ENCODE measurements at regions not wholly inside any gene's neighbourhood (a gene's known extent, or its start where the extent isn't known, plus 50 kb on each side); places are given as distances from the start of the nearest gene placed in this dataset.
"Not testable (repeated sequence)": the region's sequence is repeated elsewhere in the genome, so short reads cannot be mapped to it uniquely, and the experiment has no call there.

GRCh38 chr3:5580826-5581225, 393.3 kb downstream of the EDEM1 start:
- Histone ChIP-seq H3K9me3 (no peaks in the 10 kb centered on the region), H3K4me3 (no peak overlapping the region), H3K4me1 (no peaks in the 10 kb centered on the region), H3K36me3 (no peaks in the 10 kb centered on the region), H3K27ac (no peak overlapping the region), H3K27me3 (no peaks in the 10 kb centered on the region)
- TF ChIP-seq CTCF (IDR thresholded peaks at IDR 0.05), result no peak
- TF ChIP-seq POLR2A (IDR thresholded peaks at IDR 0.05), result no peak
- DNase-seq, result no peak

GRCh38 chr3:5581743-5582142, 394.2 kb downstream of the EDEM1 start:
- H3K27ac ChIP-seq, result no peak overlapping the region
- TF ChIP-seq CTCF (IDR thresholded peaks at IDR 0.05) (no peak), POLR2A (IDR thresholded peaks at IDR 0.05) (no peak)
- H3K27me3 ChIP-seq, result no peaks in the 10 kb centered on the region
- H3K4me1 ChIP-seq, result no peaks in the 10 kb centered on the region
- H3K9me3 ChIP-seq, result no peaks in the 10 kb centered on the region
- DNase-seq, result no peak
- H3K36me3 ChIP-seq, result no peaks in the 10 kb centered on the region
- H3K4me3 ChIP-seq, result no peak overlapping the region

- no peaks in the 10 kb centered on the region for H3K27me3 ChIP-seq
- H3K9me3 ChIP-seq, result no peaks in the 10 kb centered on the region
- H3K4me3 ChIP-seq, result no peak overlapping the region
- H3K27ac ChIP-seq, result no peak overlapping the region
- no peak for DNase-seq
- H3K36me3 ChIP-seq, result no peaks in the 10 kb centered on the region
- TF ChIP-seq POLR2A (IDR thresholded peaks at IDR 0.05), result no peak
- TF ChIP-seq CTCF (IDR thresholded peaks at IDR 0.05), result no peak
- no peaks in the 10 kb centered on the region for H3K4me1 ChIP-seq
Observed at GRCh38 chr3:5583920-5584319, 396.4 kb downstream of the EDEM1 start.

- Histone ChIP-seq H3K4me1 (no peaks in the 10 kb centered on the region), H3K36me3 (no peaks in the 10 kb centered on the region), H3K27me3 (no peaks in the 10 kb centered on the region), H3K9me3 (no peaks in the 10 kb centered on the region), H3K27ac (no peak overlapping the region), H3K4me3 (no peak overlapping the region)
- DNase-seq, result no peak
- TF ChIP-seq POLR2A (IDR thresholded peaks at IDR 0.05) (no peak), CTCF (IDR thresholded peaks at IDR 0.05) (no peak)
Observed at GRCh38 chr3:5585085-5585484, 397.6 kb downstream of the EDEM1 start.

GRCh38 chr3:5606884-5607472, 419.5 kb downstream of the EDEM1 start:
- Histone ChIP-seq H3K4me1 (no peaks in the 10 kb centered on the region), H3K27ac (no peak overlapping the region), H3K9me3 (no peaks in the 10 kb centered on the region), H3K36me3 (no peaks in the 10 kb centered on the region), H3K27me3 (no peaks in the 10 kb centered on the region), H3K4me3 (no peak overlapping the region)
- TF ChIP-seq POLR2A (IDR thresholded peaks at IDR 0.05) (no peak), CTCF (IDR thresholded peaks at IDR 0.05) (no peak)
- DNase-seq, result no peak

GRCh38 chr3:5607581-5607980, 420.1 kb downstream of the EDEM1 start:
- Histone ChIP-seq H3K4me3 (no peak overlapping the region), H3K27me3 (no peaks in the 10 kb centered on the region), H3K36me3 (no peaks in the 10 kb centered on the region), H3K4me1 (no peaks in the 10 kb centered on the region), H3K9me3 (no peaks in the 10 kb centered on the region), H3K27ac (no peak overlapping the region)
- no peak for DNase-seq
- TF ChIP-seq CTCF (IDR thresholded peaks at IDR 0.05), result no peak
- no peak for TF ChIP-seq POLR2A (IDR thresholded peaks at IDR 0.05)

- H3K36me3 ChIP-seq, DNase-seq, H3K27me3 ChIP-seq, H3K27ac ChIP-seq, H3K4me3 ChIP-seq, H3K4me1 ChIP-seq, H3K9me3 ChIP-seq: not testable (repeated sequence)
Observed at GRCh38 chr3:5608971-5609370, 421.5 kb downstream of the EDEM1 start.

Data from Peyer's patch (tissue), 4 donors.